Fibroblast of lung (primary cell): ENCODE measurements at regions not wholly inside any gene's neighbourhood (a gene's known extent, or its start where the extent isn't known, plus 50 kb on each side); places are given as distances from the start of the nearest gene placed in this dataset.

Experiments
- DNase-seq, 2 donors: peaks; one replicate each; pipeline versions ENCODE4 v3.0.0 to v3.0.0-alpha.2; 2010; ENCODE audit warnings: low read depth in 2 of 2
- H2AFZ ChIP-seq: 2 replicates; pipeline ENCODE4 v1.5.1; 2012; ENCODE audit warnings: low read length, control low read depth, inconsistent platforms
- H3K27ac ChIP-seq: 2 replicates; pipeline ENCODE4 v1.5.1; 2011; ENCODE audit warnings: low read length, control low read depth; ENCODE audit not compliant: insufficient read depth
- H3K27me3 ChIP-seq: 2 replicates; pipeline ENCODE4 v1.5.1; 2011; ENCODE audit warnings: mild to moderate bottlenecking, low read length; ENCODE audit not compliant: control insufficient read depth, insufficient read depth
- H3K36me3 ChIP-seq: 2 replicates; pipeline ENCODE4 v1.5.1; 2011; ENCODE audit warnings: low read length; ENCODE audit not compliant: control insufficient read depth, insufficient read depth
- H3K4me1 ChIP-seq: 2 replicates; pipeline ENCODE4 v1.5.1; 2011; ENCODE audit warnings: low read length; ENCODE audit not compliant: control insufficient read depth, insufficient read depth; ENCODE audit errors: extremely low read depth
- H3K4me2 ChIP-seq: 2 replicates; pipeline ENCODE4 v1.5.1; 2011; ENCODE audit warnings: low read length, control low read depth; ENCODE audit not compliant: insufficient read depth; ENCODE audit errors: extremely low read depth
- H3K4me3 ChIP-seq, 4 experiments: fragments of 200-600 bp in 1 of 4; sonication (generic) in 1 of 4; replicated peaks in 1 of 4; 2 replicates each; pipeline ENCODE4 v1.5.1; 2011 to 2016; ENCODE audit warnings: low read length in 4 of 4, low read depth in 3 of 4, mild to moderate bottlenecking in 3 of 4, control low read depth in 2 of 4, inconsistent platforms in 1 of 4, mixed read lengths in 1 of 4; ENCODE audit not compliant: insufficient read depth in 1 of 4; ENCODE audit errors: control extremely low read depth in 1 of 4
- H3K79me2 ChIP-seq: 2 replicates; pipeline ENCODE4 v1.5.1; 2012; ENCODE audit warnings: mild to moderate bottlenecking, low read length, inconsistent platforms; ENCODE audit not compliant: control insufficient read depth, insufficient read depth
- H3K9ac ChIP-seq: 2 replicates; pipeline ENCODE4 v1.5.1; 2011; ENCODE audit warnings: mild to moderate bottlenecking, low read length, control low read depth; ENCODE audit not compliant: insufficient read depth
- H3K9me3 ChIP-seq: 2 replicates; pipeline ENCODE4 v1.5.1; 2012; ENCODE audit warnings: low read depth, low read length; ENCODE audit not compliant: control insufficient read depth, insufficient read depth
- H4K20me1 ChIP-seq: 2 replicates; pipeline ENCODE4 v1.5.1; 2011; ENCODE audit warnings: low read length; ENCODE audit not compliant: control insufficient read depth, insufficient read depth; ENCODE audit errors: extremely low read depth
- CTCF ChIP-seq, 2 donors: IDR thresholded peaks in 1 of 2; conservative IDR thresholded peaks in 1 of 2; 1 replicate in 1 of 2; 2 replicates in 1 of 2; pipeline ENCODE4 v1.5.1; 2011 to 2012; ENCODE audit warnings: low read length in 2 of 2, control low read depth in 1 of 2, inconsistent platforms in 1 of 2, low read depth in 1 of 2, mild to moderate bottlenecking in 1 of 2
- EZH2 ChIP-seq: IDR thresholded peaks from 2 replicates; pipeline ENCODE4 v1.5.1; 2012; ENCODE audit warnings: low read length, control low read depth, mild to moderate bottlenecking; ENCODE audit errors: missing control alignments

GRCh38 chr12:89234324-89235114 lies 117.8 kb downstream of the DUSP6 start:
- H3K4me2 ChIP-seq, result no peak overlapping the region
- no peak for TF ChIP-seq EZH2
- no peak for TF ChIP-seq CTCF (conservative IDR thresholded peaks at IDR 0.05 in 1 of 2, IDR thresholded peaks at IDR 0.05 in 1 of 2; ENCODE audit: low read depth in 1 of 2, low read length in 2 of 2)
- no peak overlapping the region for H3K4me3 ChIP-seq
- H3K79me2 ChIP-seq, result no peaks in the 10 kb centered on the region
- H3K9me3 ChIP-seq, result no peaks in the 10 kb centered on the region
- no peak for DNase-seq
- no peaks in the 10 kb centered on the region for H3K36me3 ChIP-seq
- H3K9ac ChIP-seq, result no peak overlapping the region
- no peak overlapping the region for H3K27ac ChIP-seq
- H4K20me1 ChIP-seq, result no peaks in the 10 kb centered on the region
- no peak overlapping the region for H2AFZ ChIP-seq
- no peaks in the 10 kb centered on the region for H3K27me3 ChIP-seq
- H3K4me1 ChIP-seq, result no peaks in the 10 kb centered on the region

- no peak overlapping the region for H3K4me2 ChIP-seq
- H3K9me3 ChIP-seq, result no peaks in the 10 kb centered on the region
- TF ChIP-seq EZH2, result no peak
- no peak for TF ChIP-seq CTCF (conservative IDR thresholded peaks at IDR 0.05 in 1 of 2, IDR thresholded peaks at IDR 0.05 in 1 of 2; ENCODE audit: low read depth in 1 of 2, low read length in 2 of 2)
- no peaks in the 10 kb centered on the region for H4K20me1 ChIP-seq
- no peak overlapping the region for H3K27ac ChIP-seq
- no peak for DNase-seq
- H3K36me3 ChIP-seq, result no peaks in the 10 kb centered on the region
- H3K27me3 ChIP-seq, result no peaks in the 10 kb centered on the region
- no peaks in the 10 kb centered on the region for H3K79me2 ChIP-seq
- no peak overlapping the region for H2AFZ ChIP-seq
- H3K4me1 ChIP-seq, result no peaks in the 10 kb centered on the region
- no peak overlapping the region for H3K4me3 ChIP-seq
- H3K9ac ChIP-seq, result no peak overlapping the region
Measured at GRCh38 chr12:89231686-89232085, 120.6 kb downstream of the DUSP6 start.

GRCh38 chr12:89230376-89231315 lies 121.7 kb downstream of the DUSP6 start:
- no peak overlapping the region for H3K4me2 ChIP-seq
- H2AFZ ChIP-seq, result no peak overlapping the region
- DNase-seq, result no peak
- H3K27me3 ChIP-seq, result no peaks in the 10 kb centered on the region
- H3K4me1 ChIP-seq, result peaks cover 3% of the 10 kb centered on the region
- H3K9ac ChIP-seq, result no peak overlapping the region
- H3K9me3 ChIP-seq, result no peaks in the 10 kb centered on the region
- no peaks in the 10 kb centered on the region for H4K20me1 ChIP-seq
- H3K36me3 ChIP-seq, result no peaks in the 10 kb centered on the region
- no peak overlapping the region for H3K27ac ChIP-seq
- H3K79me2 ChIP-seq, result no peaks in the 10 kb centered on the region
- TF ChIP-seq CTCF (conservative IDR thresholded peaks at IDR 0.05 in 1 of 2, IDR thresholded peaks at IDR 0.05 in 1 of 2; ENCODE audit: low read depth in 1 of 2, low read length in 2 of 2), result no peak
- no peak for TF ChIP-seq EZH2
- no peak overlapping the region for H3K4me3 ChIP-seq
